ENCODE measurements at regions not wholly inside any gene's neighbourhood (a gene's known extent, or its start where the extent isn't known, plus 50 kb on each side); places are given as distances from the start of the nearest gene placed in this dataset.

DNA sequence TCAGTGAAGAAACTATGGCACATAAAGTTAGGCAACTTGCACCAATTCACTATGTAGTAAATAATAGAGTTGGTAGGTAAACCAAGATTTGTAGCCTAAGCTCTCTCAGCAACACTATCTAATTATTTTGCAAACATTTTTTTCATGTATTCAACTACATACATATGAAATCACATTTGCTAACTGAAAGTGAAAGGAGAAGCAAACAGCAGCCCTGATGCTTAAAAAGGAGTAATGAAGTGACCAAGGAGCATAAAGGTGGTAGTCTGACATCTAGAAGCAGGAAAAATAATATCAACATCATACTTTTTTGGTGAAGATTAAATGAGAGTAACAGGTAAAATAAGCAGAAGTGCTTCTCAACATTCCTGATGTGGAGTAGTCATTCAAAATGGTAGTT lies 603.7 kb downstream of the GRXCR1 start:
- ChIA-PET CTCF (ENCODE audit: low intra/inter-chr PET ratio, low total read pairs) (no interaction called here), POLR2A (no interaction called here)
- no peak for TF ChIP-seq IKZF4 (CRISPR knock-in tag; IDR thresholded peaks at IDR 0.05; ENCODE audit: borderline replicate concordance, low read depth, not compliant biosample characterization)
- no peak for TF ChIP-seq ZNF20 (CRISPR knock-in tag; IDR thresholded peaks at IDR 0.05)
- TF ChIP-seq ZNF569 (CRISPR knock-in tag; IDR thresholded peaks at IDR 0.05; ENCODE audit: borderline replicate concordance), result no peak
- TF ChIP-seq, protein P1, sequence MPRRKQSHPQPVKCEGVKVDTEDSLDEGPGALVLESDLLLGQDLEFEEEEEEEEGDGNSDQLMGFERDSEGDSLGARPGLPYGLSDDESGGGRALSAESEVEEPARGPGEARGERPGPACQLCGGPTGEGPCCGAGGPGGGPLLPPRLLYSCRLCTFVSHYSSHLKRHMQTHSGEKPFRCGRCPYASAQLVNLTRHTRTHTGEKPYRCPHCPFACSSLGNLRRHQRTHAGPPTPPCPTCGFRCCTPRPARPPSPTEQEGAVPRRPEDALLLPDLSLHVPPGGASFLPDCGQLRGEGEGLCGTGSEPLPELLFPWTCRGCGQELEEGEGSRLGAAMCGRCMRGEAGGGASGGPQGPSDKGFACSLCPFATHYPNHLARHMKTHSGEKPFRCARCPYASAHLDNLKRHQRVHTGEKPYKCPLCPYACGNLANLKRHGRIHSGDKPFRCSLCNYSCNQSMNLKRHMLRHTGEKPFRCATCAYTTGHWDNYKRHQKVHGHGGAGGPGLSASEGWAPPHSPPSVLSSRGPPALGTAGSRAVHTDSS (CRISPR knock-in tag; conservative IDR thresholded peaks at IDR 0.05), result no peak
- TF ChIP-seq, protein P2, sequence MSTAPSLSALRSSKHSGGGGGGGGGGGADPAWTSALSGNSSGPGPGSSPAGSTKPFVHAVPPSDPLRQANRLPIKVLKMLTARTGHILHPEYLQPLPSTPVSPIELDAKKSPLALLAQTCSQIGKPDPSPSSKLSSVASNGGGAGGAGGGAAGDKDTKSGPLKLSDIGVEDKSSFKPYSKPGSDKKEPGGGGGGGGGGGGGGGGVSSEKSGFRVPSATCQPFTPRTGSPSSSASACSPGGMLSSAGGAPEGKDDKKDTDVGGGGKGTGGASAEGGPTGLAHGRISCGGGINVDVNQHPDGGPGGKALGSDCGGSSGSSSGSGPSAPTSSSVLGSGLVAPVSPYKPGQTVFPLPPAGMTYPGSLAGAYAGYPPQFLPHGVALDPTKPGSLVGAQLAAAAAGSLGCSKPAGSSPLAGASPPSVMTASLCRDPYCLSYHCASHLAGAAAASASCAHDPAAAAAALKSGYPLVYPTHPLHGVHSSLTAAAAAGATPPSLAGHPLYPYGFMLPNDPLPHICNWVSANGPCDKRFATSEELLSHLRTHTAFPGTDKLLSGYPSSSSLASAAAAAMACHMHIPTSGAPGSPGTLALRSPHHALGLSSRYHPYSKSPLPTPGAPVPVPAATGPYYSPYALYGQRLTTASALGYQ (CRISPR knock-in tag; IDR thresholded peaks at IDR 0.05), result no peak
- TF ChIP-seq ZNF367 (CRISPR knock-in tag; IDR thresholded peaks at IDR 0.05; ENCODE audit: borderline replicate concordance), result no peak
- TF ChIP-seq ZNF788 (CRISPR knock-in tag; IDR thresholded peaks at IDR 0.05; ENCODE audit: borderline replicate concordance), result no peak
- TF ChIP-seq ZEB1 (IDR thresholded peaks at IDR 0.05; ENCODE audit: insufficient replicate concordance, low read depth), result no peak
- TF ChIP-seq, protein P3, sequence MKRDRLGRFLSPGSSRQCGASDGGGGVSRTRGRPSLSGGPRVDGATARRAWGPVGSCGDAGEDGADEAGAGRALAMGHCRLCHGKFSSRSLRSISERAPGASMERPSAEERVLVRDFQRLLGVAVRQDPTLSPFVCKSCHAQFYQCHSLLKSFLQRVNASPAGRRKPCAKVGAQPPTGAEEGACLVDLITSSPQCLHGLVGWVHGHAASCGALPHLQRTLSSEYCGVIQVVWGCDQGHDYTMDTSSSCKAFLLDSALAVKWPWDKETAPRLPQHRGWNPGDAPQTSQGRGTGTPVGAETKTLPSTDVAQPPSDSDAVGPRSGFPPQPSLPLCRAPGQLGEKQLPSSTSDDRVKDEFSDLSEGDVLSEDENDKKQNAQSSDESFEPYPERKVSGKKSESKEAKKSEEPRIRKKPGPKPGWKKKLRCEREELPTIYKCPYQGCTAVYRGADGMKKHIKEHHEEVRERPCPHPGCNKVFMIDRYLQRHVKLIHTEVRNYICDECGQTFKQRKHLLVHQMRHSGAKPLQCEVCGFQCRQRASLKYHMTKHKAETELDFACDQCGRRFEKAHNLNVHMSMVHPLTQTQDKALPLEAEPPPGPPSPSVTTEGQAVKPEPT (CRISPR knock-in tag; IDR thresholded peaks at IDR 0.05; ENCODE audit: low read depth), result no peak
- no peak for TF ChIP-seq ZSCAN22 (CRISPR knock-in tag; IDR thresholded peaks at IDR 0.05)
- no peak for FAIRE-seq
- Histone ChIP-seq H3K4me1 (ENCODE audit: insufficient read depth, low read length) (no peaks in the 10 kb centered on the region), H3K79me2 (ENCODE audit: insufficient read depth, low read length) (no peaks in the 10 kb centered on the region), H2AFZ (ENCODE audit: low read length) (no peak overlapping the region), H3K36me3 (replicated peaks in 1 of 2; ENCODE audit: control insufficient read depth in 1 of 2, insufficient read depth in 2 of 2, low read length in 2 of 2) (no peaks in the 10 kb centered on the region), H3K27ac (ENCODE audit: extremely low read length, insufficient read depth, low read length) (no peak overlapping the region), H3K4me2 (ENCODE audit: low read depth, low read length) (no peak overlapping the region), H4K20me1 (ENCODE audit: insufficient read depth, low read length) (no peaks in the 10 kb centered on the region), H3K9me3 (ENCODE audit: low read length) (peaks cover 12% of the 10 kb centered on the region; the same call in 1 of the 2 replicates), H3K9ac (ENCODE audit: insufficient read depth, low read depth, low read length) (no peak overlapping the region), H3K27me3 (ENCODE audit: control insufficient read depth in 1 of 2, insufficient read depth in 2 of 2, low read length in 2 of 2) (no peaks in the 10 kb centered on the region), H3K4me3 (replicated peaks in 1 of 3; ENCODE audit: insufficient read depth in 1 of 3, low read depth in 2 of 3, low read length in 3 of 3) (no peak overlapping the region)
- no TSS peak for BruUV-seq (replicated peaks)
- in situ Hi-C loops (cut with HindIII; ENCODE audit: extremely low pct_ligation_motif_present, low pct_unique_long_range_greater_than_20kb) (no loop called here), intact Hi-C loops (cut with micrococcal nuclease; ENCODE audit: unreplicated experiment) (no loop called here)
- ATAC-seq, result no peak
- DNase-seq (ENCODE audit: low spot score), result no peak

All from HepG2 (cell line).